Stimulated activated CD8-positive, alpha-beta memory T cell treated with anti-CD3 and anti-CD28 coated beads, Interleukin-7, amount 100 ng/mL, for 1 hour (primary cell): ENCODE measurements at regions not wholly inside any gene's neighbourhood (a gene's known extent, or its start where the extent isn't known, plus 50 kb on each side); places are given as distances from the start of the nearest gene placed in this dataset.

Experiments
- DNase-seq, 2 donors: peaks; one replicate each; pipeline ENCODE4 v3.0.0-alpha.2; 2020; ENCODE audit warnings: low read depth in 2 of 2

- no peak for DNase-seq
Measured at GRCh38 chr16:52052818-52053217, 494.1 kb downstream of the TOX3 start.

GRCh38 chr16:52051414-52052172 is 495.4 kb downstream of the TOX3 start:
- DNase-seq, result no peak

- no peak for DNase-seq
Measured at GRCh38 chr16:52050418-52050817, 496.5 kb downstream of the TOX3 start.

- no peak for DNase-seq
Measured at GRCh38 chr16:52035436-52035835, 511.5 kb downstream of the TOX3 start.

GRCh38 chr16:52034830-52035229 is 512.1 kb downstream of the TOX3 start:
- no peak for DNase-seq

- no peak for DNase-seq
Measured at GRCh38 chr16:52033992-52034391, 513.0 kb downstream of the TOX3 start.

GRCh38 chr16:52022980-52023379 is 524.0 kb downstream of the TOX3 start:
- DNase-seq, result no peak

- DNase-seq, result no peak
Measured at GRCh38 chr16:52022177-52022576, 524.8 kb downstream of the TOX3 start.

- DNase-seq, result no peak
Measured at GRCh38 chr16:52016387-52016786, 530.6 kb downstream of the TOX3 start.

- DNase-seq, result no peak
Measured at GRCh38 chr16:52005551-52005950, 541.4 kb downstream of the TOX3 start.

- no peak for DNase-seq
Measured at GRCh38 chr16:52004343-52004742, 542.6 kb downstream of the TOX3 start.

GRCh38 chr16:52002026-52002425 is 544.9 kb downstream of the TOX3 start:
- no peak for DNase-seq

GRCh38 chr16:51996516-51996915 is 550.4 kb downstream of the TOX3 start:
- DNase-seq, result no peak

GRCh38 chr16:51994597-51994996 is 552.3 kb downstream of the TOX3 start:
- no peak for DNase-seq

GRCh38 chr16:51989637-51990230 is 557.2 kb downstream of the TOX3 start:
- no peak for DNase-seq

GRCh38 chr16:51988977-51989376 is 558.0 kb downstream of the TOX3 start:
- DNase-seq, result no peak

GRCh38 chr16:51987519-51987918 is 559.4 kb downstream of the TOX3 start:
- DNase-seq, result no peak

- DNase-seq, result no peak
Measured at GRCh38 chr16:51986717-51987116, 560.2 kb downstream of the TOX3 start.

GRCh38 chr16:51986301-51986700 is 560.6 kb downstream of the TOX3 start:
- DNase-seq, result no peak

- DNase-seq, result no peak
Measured at GRCh38 chr16:51985126-51985525, 561.8 kb downstream of the TOX3 start.

GRCh38 chr16:51984395-51984794 is 562.5 kb downstream of the TOX3 start:
- DNase-seq, result no peak

GRCh38 chr16:51982715-51983680 is 563.9 kb downstream of the TOX3 start:
- DNase-seq, result no peak
